ENCODE measurements at regions not wholly inside any gene's neighbourhood (a gene's known extent, or its start where the extent isn't known, plus 50 kb on each side); places are given as distances from the start of the nearest gene placed in this dataset.

- TF ChIP-seq EP300 (IDR thresholded peaks at IDR 0.05; ENCODE audit: borderline replicate concordance) (no peak), NFIC (IDR thresholded peaks at IDR 0.05) (no peak), FOXM1 (IDR thresholded peaks at IDR 0.05; ENCODE audit: borderline replicate concordance, low read depth) (no peak), EGR1 (IDR thresholded peaks at IDR 0.05) (no peak), TEAD4 (IDR thresholded peaks at IDR 0.05) (no peak)
Measured at GRCh38 chr11:91265946-91266345, 958.7 kb upstream of the FAT3 start.

GRCh38 chr11:91264481-91264880 lies 960.1 kb upstream of the FAT3 start:
- TF ChIP-seq TCF12 (IDR thresholded peaks at IDR 0.05; ENCODE audit: low read depth) (no peak), CREB1 (IDR thresholded peaks at IDR 0.05; ENCODE audit: low read depth) (no peak), TAF1 (IDR thresholded peaks at IDR 0.05; ENCODE audit: low read depth) (no peak), NFIC (IDR thresholded peaks at IDR 0.05) (no peak), RAD21 (IDR thresholded peaks at IDR 0.05; ENCODE audit: low read depth) (no peak), EP300 (IDR thresholded peaks at IDR 0.05; ENCODE audit: borderline replicate concordance) (no peak), ZBTB7A (IDR thresholded peaks at IDR 0.05; ENCODE audit: low read depth) (no peak), USF1 (IDR thresholded peaks at IDR 0.05) (no peak), MAX (IDR thresholded peaks at IDR 0.05) (no peak), EGR1 (IDR thresholded peaks at IDR 0.05) (no peak)

- TF ChIP-seq ZBTB7A (IDR thresholded peaks at IDR 0.05; ENCODE audit: low read depth) (no peak), TAF1 (IDR thresholded peaks at IDR 0.05; ENCODE audit: low read depth) (no peak), REST (IDR thresholded peaks at IDR 0.05; ENCODE audit: low read depth) (no peak), RAD21 (IDR thresholded peaks at IDR 0.05; ENCODE audit: low read depth) (no peak), TCF12 (IDR thresholded peaks at IDR 0.05; ENCODE audit: low read depth) (no peak), CREB1 (IDR thresholded peaks at IDR 0.05; ENCODE audit: low read depth) (no peak), EP300 (IDR thresholded peaks at IDR 0.05; ENCODE audit: borderline replicate concordance) (no peak), NFIC (IDR thresholded peaks at IDR 0.05) (no peak)
Measured at GRCh38 chr11:91263496-91264365, 960.9 kb upstream of the FAT3 start.

GRCh38 chr11:91261513-91261912 lies 963.1 kb upstream of the FAT3 start:
- no peak for TF ChIP-seq NFIC (IDR thresholded peaks at IDR 0.05)
- TF ChIP-seq CEBPB (IDR thresholded peaks at IDR 0.05): no peak
- no peak for TF ChIP-seq USF1 (IDR thresholded peaks at IDR 0.05)
- no peak for TF ChIP-seq MAX (IDR thresholded peaks at IDR 0.05)
- no peak for TF ChIP-seq CREB1 (IDR thresholded peaks at IDR 0.05; ENCODE audit: low read depth)
- TF ChIP-seq RAD21 (IDR thresholded peaks at IDR 0.05; ENCODE audit: low read depth): no peak
- no peak for TF ChIP-seq TCF12 (IDR thresholded peaks at IDR 0.05; ENCODE audit: low read depth)
- no peak for TF ChIP-seq YY1 (IDR thresholded peaks at IDR 0.05; ENCODE audit: low read depth)
- TF ChIP-seq EP300 (IDR thresholded peaks at IDR 0.05; ENCODE audit: borderline replicate concordance): no peak
- no peak for TF ChIP-seq TAF1 (IDR thresholded peaks at IDR 0.05; ENCODE audit: low read depth)
- no peak for TF ChIP-seq REST (IDR thresholded peaks at IDR 0.05; ENCODE audit: low read depth)
- TF ChIP-seq TEAD4 (IDR thresholded peaks at IDR 0.05): no peak
- TF ChIP-seq FOXM1 (IDR thresholded peaks at IDR 0.05; ENCODE audit: borderline replicate concordance, low read depth): no peak
- TF ChIP-seq EGR1 (IDR thresholded peaks at IDR 0.05): no peak
- no peak for TF ChIP-seq ZBTB7A (IDR thresholded peaks at IDR 0.05; ENCODE audit: low read depth)

- TF ChIP-seq MAX (IDR thresholded peaks at IDR 0.05) (no peak), TCF12 (IDR thresholded peaks at IDR 0.05; ENCODE audit: low read depth) (no peak), EGR1 (IDR thresholded peaks at IDR 0.05) (no peak), REST (IDR thresholded peaks at IDR 0.05; ENCODE audit: low read depth) (no peak), TAF1 (IDR thresholded peaks at IDR 0.05; ENCODE audit: low read depth) (no peak), ZBTB7A (IDR thresholded peaks at IDR 0.05; ENCODE audit: low read depth) (no peak), EP300 (IDR thresholded peaks at IDR 0.05; ENCODE audit: borderline replicate concordance) (no peak), YY1 (IDR thresholded peaks at IDR 0.05; ENCODE audit: low read depth) (no peak), CREB1 (IDR thresholded peaks at IDR 0.05; ENCODE audit: low read depth) (no peak), CEBPB (IDR thresholded peaks at IDR 0.05) (no peak), FOXM1 (IDR thresholded peaks at IDR 0.05; ENCODE audit: borderline replicate concordance, low read depth) (no peak), RAD21 (IDR thresholded peaks at IDR 0.05; ENCODE audit: low read depth) (no peak), NFIC (IDR thresholded peaks at IDR 0.05) (no peak), TEAD4 (IDR thresholded peaks at IDR 0.05) (no peak), USF1 (IDR thresholded peaks at IDR 0.05) (no peak)
Measured at GRCh38 chr11:91258876-91259275, 965.7 kb upstream of the FAT3 start.

Data from Ishikawa (cell line).